Nephron progenitor cell (in vitro differentiated cells): ENCODE measurements at regions not wholly inside any gene's neighbourhood (a gene's known extent, or its start where the extent isn't known, plus 50 kb on each side); places are given as distances from the start of the nearest gene placed in this dataset.

ENCODE experiments used
- DNase-seq: peaks from one replicate; pipeline ENCODE4 v3.0.0; 2021
- H3K27ac Mint-ChIP-seq: 2 replicates; pipeline ENCODE4 v1.8.0; 2021; ENCODE audit warnings: mild to moderate bottlenecking, moderate library complexity, mixed read lengths
- H3K27me3 Mint-ChIP-seq: 2 replicates; pipeline ENCODE4 v1.8.0; 2021; ENCODE audit warnings: mild to moderate bottlenecking, low read depth, mixed read lengths; ENCODE audit not compliant: poor library complexity
- H3K36me3 Mint-ChIP-seq: 2 replicates; pipeline ENCODE4 v1.8.0; 2021; ENCODE audit warnings: low read depth, mixed read lengths
- H3K4me1 Mint-ChIP-seq: 2 replicates; pipeline ENCODE4 v1.8.0; 2021; ENCODE audit warnings: mixed read lengths
- H3K4me3 Mint-ChIP-seq: 2 replicates; pipeline ENCODE4 v1.8.0; 2021; ENCODE audit warnings: mild to moderate bottlenecking, moderate library complexity, mixed read lengths
- H3K9me3 Mint-ChIP-seq: 2 replicates; pipeline ENCODE4 v1.8.0; 2021; ENCODE audit warnings: mild to moderate bottlenecking, moderate library complexity, mixed read lengths
- TF ChIP-seq, protein P1 (sequence below): fragments of 200-600 bp; sonication (generic); IDR thresholded peaks from 2 replicates; pipeline ENCODE4 v1.5.0; 2021; ENCODE audit warnings: antibody characterized with exemption

DNA sequence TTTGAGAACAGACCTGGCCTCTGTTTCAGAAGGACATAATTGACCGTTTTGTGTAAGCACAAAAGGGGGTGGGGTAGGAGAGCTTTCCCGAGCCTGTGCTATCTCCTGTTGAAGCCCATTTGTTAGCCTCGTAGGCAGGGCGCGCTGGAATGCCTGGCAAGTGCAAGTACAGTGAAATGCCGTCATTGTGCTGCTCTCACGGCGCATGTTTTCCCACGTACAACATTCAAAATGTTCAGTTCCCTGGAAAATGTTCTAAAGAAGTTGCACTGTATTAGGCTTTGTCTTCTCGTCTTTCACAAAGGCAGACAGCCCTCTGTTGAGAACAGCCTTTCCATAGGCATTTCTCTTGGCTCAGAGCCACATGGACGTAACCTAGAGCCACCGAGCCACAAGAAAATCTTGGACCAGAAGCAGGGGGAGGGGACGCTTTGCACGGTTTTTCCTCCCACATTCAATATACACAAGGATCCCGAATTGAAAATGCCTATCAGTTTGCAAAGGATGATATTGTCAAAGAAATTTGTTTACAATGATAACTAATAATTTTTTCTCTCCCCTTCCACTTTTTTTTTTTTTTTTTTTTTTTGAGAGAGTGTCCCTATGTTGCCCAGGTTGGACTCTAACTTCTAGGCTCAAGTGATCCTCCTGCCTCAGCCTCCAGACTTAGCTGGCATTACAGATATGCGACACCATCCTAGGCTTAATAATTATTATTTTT is 54.6 kb upstream of the RAPGEF2 start:
- H3K9me3 Mint-ChIP-seq, result no peaks in the 10 kb centered on the region
- TF ChIP-seq, protein P1, sequence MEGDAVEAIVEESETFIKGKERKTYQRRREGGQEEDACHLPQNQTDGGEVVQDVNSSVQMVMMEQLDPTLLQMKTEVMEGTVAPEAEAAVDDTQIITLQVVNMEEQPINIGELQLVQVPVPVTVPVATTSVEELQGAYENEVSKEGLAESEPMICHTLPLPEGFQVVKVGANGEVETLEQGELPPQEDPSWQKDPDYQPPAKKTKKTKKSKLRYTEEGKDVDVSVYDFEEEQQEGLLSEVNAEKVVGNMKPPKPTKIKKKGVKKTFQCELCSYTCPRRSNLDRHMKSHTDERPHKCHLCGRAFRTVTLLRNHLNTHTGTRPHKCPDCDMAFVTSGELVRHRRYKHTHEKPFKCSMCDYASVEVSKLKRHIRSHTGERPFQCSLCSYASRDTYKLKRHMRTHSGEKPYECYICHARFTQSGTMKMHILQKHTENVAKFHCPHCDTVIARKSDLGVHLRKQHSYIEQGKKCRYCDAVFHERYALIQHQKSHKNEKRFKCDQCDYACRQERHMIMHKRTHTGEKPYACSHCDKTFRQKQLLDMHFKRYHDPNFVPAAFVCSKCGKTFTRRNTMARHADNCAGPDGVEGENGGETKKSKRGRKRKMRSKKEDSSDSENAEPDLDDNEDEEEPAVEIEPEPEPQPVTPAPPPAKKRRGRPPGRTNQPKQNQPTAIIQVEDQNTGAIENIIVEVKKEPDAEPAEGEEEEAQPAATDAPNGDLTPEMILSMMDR, result no peak
- peaks cover 2% of the 10 kb centered on the region for H3K27me3 Mint-ChIP-seq
- H3K4me3 Mint-ChIP-seq, result no peak overlapping the region
- peak overlapping the region; percentile 48 for H3K27ac Mint-ChIP-seq
- H3K36me3 Mint-ChIP-seq, result no peaks in the 10 kb centered on the region
- peak; percentile 10 for DNase-seq
- peaks cover 24% of the 10 kb centered on the region for H3K4me1 Mint-ChIP-seq

DNA sequence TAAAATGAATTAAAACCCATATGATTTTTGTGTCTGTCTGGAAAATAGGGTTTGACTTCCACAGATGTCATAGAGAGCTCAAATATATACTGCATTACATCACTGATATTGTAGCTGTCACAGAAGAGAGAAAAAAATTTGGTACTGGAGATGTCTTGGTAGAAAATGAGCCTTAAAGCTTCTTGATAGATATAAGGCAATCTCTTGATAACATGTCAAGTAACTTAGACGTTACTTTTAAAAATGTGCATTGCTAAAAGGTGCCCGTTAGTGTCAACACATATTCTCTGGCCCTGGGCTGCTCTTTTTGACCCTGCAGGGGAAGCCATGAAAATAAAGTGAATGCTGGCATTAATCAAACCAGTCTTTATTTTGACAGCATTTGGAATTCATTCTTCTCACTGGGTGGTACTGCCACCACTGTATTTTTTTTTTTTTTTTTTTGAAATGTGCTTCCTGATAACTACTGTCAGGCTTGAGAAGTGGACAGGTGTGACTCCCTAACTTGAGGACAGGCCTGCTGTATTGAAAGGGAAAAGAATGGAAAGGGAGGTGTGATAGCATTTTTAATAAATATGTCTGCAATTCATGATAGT is 53.0 kb upstream of the RAPGEF2 start:
- TF ChIP-seq, protein P1, result no peak
- no peak overlapping the region for H3K4me3 Mint-ChIP-seq
- no peak for DNase-seq
- no peaks in the 10 kb centered on the region for H3K36me3 Mint-ChIP-seq
- peaks cover 24% of the 10 kb centered on the region for H3K4me1 Mint-ChIP-seq
- no peak overlapping the region for H3K27ac Mint-ChIP-seq
- H3K27me3 Mint-ChIP-seq, result peaks cover 7% of the 10 kb centered on the region
- no peaks in the 10 kb centered on the region for H3K9me3 Mint-ChIP-seq

DNA sequence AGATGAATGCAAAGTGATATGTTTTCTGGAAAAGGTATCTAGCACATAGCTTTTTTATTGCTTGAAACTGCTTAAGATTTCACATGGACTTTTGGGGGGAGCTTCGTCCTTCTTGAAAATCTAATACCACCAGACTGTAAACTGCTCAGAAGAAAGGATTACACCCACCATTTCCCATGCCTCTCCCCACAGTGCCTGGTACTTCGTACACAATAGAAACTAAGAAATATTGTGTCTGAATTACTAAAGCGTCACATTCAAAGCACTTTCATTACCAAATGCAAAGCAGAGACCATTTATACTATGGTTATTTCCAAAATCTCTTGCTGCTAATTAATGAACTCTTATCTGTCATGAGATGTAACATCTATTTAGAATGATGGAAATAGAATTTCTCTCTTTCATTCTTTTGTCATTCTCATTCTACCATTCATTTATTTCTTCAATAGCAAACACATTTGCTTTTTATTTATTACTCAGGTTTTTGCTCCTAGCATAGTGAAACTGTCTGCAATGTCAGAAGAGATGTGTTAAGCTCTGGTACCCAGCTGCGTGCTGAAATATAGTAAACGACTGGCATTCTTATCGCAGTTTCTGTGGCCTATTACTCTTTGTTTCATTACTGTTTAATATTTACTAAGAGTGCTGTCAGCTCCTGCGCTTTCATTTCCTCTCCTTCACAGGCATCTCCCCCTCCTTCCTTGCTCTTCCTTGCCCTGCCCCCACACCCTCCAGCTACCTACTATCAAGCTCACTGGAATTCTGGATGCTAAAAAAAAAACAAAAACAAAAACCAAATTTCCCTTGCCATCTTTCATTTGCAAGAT is 51.4 kb upstream of the RAPGEF2 start:
- no peak overlapping the region for H3K4me3 Mint-ChIP-seq
- H3K4me1 Mint-ChIP-seq, result peaks cover 19% of the 10 kb centered on the region
- peak overlapping the region; percentile 77 for H3K27ac Mint-ChIP-seq
- peaks cover 6% of the 10 kb centered on the region for H3K27me3 Mint-ChIP-seq
- H3K9me3 Mint-ChIP-seq, result no peaks in the 10 kb centered on the region
- no peak for DNase-seq
- TF ChIP-seq, protein P1, result no peak
- H3K36me3 Mint-ChIP-seq, result no peaks in the 10 kb centered on the region

DNA sequence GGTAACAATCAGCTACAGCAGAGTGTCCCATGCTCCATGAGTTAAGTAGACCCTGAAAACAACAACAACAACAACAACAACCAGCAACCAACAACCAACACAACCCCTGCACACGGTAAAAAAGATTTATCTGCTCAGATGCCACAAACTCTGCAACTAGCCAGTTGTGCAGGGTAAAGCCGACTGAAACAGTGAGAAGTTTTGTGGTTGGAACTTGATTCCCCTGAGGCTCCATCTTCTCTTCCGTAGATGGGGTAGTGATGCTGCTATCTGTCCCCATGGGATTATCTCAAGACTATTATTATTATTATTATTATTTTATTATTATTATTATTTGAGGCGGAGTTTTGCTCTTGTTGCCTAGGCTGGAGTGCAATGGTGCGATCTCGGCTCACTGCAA is 50.6 kb upstream of the RAPGEF2 start:
- Mint-ChIP-seq H3K9me3 (no peaks in the 10 kb centered on the region), H3K36me3 (no peaks in the 10 kb centered on the region), H3K4me1 (peaks cover 19% of the 10 kb centered on the region), H3K4me3 (no peak overlapping the region), H3K27ac (no peak overlapping the region), H3K27me3 (peaks cover 8% of the 10 kb centered on the region)
- no peak for DNase-seq
- TF ChIP-seq, protein P1, result no peak
